WI38 (cell line): ENCODE measurements at regions not wholly inside any gene's neighbourhood (a gene's known extent, or its start where the extent isn't known, plus 50 kb on each side); places are given as distances from the start of the nearest gene placed in this dataset.

ENCODE experiments used
- H3K4me3 ChIP-seq: 2 replicates; pipeline ENCODE4 v1.5.1; 2011; ENCODE audit warnings: low read depth, mild to moderate bottlenecking, control low read depth, low read length
- CTCF ChIP-seq: IDR thresholded peaks from 2 replicates; pipeline ENCODE4 v1.5.1; 2012; ENCODE audit warnings: low read depth, mild to moderate bottlenecking, control low read depth, low read length

DNA sequence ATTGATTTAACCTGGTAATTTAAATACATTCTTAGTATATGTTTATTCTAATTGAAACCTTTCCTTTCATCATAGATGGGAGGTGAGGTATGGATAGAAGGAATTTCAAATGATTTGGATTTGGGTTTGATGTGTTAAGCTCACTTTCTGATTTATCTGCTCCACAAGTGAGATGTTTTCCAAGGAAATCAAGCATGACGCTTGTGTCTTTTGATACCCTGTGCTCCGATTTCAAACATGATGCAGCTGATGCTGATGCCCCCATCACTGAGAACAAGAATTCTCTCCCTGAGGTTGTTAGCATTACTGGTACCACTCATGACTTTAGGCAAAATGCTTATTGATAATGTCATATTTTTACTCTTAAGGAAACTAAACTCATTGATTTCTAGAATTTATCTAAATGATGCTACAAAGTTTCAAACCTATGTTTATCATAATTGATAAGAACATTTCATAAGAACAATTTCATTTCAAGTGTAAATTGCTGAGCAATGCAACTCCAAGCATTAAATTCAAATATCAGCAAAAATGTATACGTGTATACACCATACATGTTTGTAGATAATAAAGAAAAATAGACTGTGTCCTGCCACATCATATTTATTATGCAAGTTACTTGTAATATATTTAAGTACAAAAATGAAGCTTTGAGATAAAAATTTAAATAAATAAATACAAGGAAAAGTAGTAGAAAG lies 75.5 kb upstream of the LRIG3 start:
- no peak overlapping the region for H3K4me3 ChIP-seq
- no peak for TF ChIP-seq CTCF

DNA sequence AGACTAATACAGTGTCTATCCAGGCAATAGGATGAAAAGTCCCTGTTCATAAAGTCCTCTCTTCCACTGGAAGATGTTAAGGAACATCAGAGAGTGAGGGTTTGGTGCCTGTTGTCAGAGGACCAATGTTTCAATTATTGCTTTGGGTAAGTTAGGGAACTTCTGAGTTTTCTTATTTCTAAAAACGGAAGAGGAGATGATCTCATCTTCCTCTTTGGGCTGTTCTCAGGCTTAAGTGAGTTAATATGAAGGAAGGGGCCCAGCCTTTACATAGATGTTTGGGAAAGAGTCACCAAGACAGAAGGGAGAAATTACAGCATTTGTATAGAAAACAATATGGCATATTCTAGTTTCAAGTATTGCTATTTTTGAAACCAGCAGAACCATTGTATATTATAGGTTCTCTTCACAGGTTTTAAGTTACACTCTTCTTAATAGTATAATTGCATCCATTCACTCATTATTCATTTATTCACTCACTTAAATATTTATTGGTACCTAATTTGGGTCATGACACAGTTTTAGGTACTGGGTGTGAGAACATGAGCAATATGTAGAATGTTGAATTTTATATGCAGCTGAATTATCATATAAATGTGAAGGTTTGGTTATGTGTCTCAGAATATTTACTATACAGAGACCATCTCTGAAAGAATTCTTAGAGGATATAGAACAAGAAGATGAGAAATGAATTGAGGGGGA lies 68.5 kb upstream of the LRIG3 start:
- TF ChIP-seq CTCF = no peak
- no peak overlapping the region for H3K4me3 ChIP-seq

GRCh38 chr12:58981961-58982360 lies 61.7 kb upstream of the LRIG3 start:
- H3K4me3 ChIP-seq = no peak overlapping the region
- TF ChIP-seq CTCF = no peak

DNA sequence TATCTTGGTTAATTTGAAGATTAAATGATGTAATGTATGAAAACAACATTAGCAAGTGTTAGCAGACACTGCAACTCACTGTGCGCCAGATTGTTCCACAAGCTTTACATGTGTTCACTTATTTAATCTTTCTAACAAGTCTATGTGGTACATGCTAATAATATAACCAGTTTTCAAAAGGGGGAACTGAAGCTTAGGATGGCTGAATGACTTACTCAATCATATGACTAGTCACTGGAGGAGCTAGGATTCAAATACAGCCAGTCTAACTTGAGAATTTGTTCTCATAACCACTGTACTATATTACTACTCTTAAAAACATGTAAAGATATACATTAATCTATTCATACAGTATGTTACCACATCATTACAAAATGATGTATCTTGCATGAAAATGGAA lies 60.5 kb upstream of the LRIG3 start:
- H3K4me3 ChIP-seq = no peak overlapping the region
- no peak for TF ChIP-seq CTCF

- TF ChIP-seq CTCF = no peak
- H3K4me3 ChIP-seq = no peak overlapping the region
Observed at GRCh38 chr12:58978717-58979116, 58.4 kb upstream of the LRIG3 start.

DNA sequence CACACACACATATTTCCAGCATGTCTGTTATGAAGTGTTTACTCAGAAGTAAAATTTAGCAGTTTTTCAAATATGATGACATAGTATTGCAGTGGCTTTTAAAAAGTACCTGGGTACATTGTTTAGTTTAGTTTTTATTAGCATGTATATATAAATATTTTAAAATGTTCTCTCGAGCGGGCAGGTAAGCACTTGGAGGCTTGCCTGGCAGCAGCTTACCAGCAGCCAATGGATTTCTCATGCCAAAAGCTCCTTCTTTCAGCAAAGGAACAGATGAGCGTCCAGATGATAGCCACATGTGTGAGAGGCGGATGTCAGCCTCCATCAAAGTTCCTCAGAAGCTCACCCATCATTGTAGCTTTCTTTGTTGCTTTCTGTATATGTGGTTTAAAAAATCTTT lies 57.2 kb upstream of the LRIG3 start:
- no peak overlapping the region for H3K4me3 ChIP-seq
- TF ChIP-seq CTCF = no peak

- no peak for TF ChIP-seq CTCF
- no peak overlapping the region for H3K4me3 ChIP-seq
Observed at GRCh38 chr12:58976146-58976545, 55.8 kb upstream of the LRIG3 start.
